ENCODE measurements at regions not wholly inside any gene's neighbourhood (a gene's known extent, or its start where the extent isn't known, plus 50 kb on each side); places are given as distances from the start of the nearest gene placed in this dataset.
A peak's percentile ranks its signal among the peaks of the same experiment; 100 is the strongest.

GRCh38 chr16:22425847-22426246, 51.4 kb upstream of the CDR2 start:
- in situ Hi-C loops (cut with MboI; ENCODE audit: low sequenced_read_pairs in 4 of 4) = no loop called here
- H3K27ac ChIP-seq = peak overlapping the region in 3 of 4 donors; percentile 83 to 94 (median 93)
- H3K4me3 ChIP-seq = peak overlapping the region in 1 of 4 donors; percentile 64
- intact Hi-C loops (cut with DNase I; ENCODE audit: low total_unique reads) = no loop called here
- peaks cover 0 to 38% of the 10 kb centered on the region in 2 donors for H3K36me3 ChIP-seq
- ATAC-seq (no peak), DNase-seq (no peak)
- peaks cover 17 to 19% of the 10 kb centered on the region in 2 donors for H3K4me1 ChIP-seq
- no peak for TF ChIP-seq POLR2A (IDR thresholded peaks at IDR 0.05)
- TF ChIP-seq, protein P1, sequence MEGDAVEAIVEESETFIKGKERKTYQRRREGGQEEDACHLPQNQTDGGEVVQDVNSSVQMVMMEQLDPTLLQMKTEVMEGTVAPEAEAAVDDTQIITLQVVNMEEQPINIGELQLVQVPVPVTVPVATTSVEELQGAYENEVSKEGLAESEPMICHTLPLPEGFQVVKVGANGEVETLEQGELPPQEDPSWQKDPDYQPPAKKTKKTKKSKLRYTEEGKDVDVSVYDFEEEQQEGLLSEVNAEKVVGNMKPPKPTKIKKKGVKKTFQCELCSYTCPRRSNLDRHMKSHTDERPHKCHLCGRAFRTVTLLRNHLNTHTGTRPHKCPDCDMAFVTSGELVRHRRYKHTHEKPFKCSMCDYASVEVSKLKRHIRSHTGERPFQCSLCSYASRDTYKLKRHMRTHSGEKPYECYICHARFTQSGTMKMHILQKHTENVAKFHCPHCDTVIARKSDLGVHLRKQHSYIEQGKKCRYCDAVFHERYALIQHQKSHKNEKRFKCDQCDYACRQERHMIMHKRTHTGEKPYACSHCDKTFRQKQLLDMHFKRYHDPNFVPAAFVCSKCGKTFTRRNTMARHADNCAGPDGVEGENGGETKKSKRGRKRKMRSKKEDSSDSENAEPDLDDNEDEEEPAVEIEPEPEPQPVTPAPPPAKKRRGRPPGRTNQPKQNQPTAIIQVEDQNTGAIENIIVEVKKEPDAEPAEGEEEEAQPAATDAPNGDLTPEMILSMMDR (IDR thresholded peaks at IDR 0.05 in 4 of 5, conservative IDR thresholded peaks at IDR 0.05 in 1 of 5) = no peak
- H3K27me3 ChIP-seq = no peaks in the 10 kb centered on the region
- no peaks in the 10 kb centered on the region for H3K9me3 ChIP-seq

DNA sequence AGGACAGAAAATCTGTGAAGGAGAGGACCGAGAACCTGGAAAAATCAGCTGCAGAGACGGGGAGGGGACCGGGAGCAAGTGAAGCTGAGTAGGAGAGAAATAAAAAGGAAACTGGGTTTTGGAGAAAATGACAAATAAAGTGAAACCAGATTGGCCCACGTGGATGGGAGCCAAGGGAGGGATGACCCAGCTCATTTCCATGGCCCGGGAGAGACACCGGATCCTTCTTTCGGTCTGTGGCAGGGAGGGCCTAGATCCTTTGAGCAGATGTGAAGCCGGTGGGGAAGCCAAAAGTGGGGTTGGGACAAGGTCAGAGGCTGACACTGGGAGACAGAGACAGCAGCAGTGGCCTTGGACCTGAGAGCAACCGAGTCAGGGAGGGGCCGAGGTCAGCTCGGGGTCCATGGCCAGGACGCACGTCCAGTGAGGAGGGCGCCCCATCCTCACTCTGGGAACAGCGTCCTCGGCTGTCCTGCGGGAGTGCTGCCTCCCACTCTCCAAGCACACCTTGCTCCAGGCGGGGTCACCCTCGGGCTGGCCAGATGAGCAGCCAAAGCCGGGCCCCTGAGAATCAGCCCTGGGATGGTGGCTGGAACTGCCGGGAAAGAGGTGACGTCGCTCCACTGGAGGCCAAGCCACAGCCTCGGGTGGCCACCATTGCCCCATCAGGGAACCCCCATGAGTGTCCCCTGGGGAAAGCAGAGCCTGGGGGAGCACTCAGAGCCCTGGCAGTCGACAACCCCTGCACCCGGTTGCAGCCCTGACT, 50.8 kb upstream of the CDR2 start:
- ATAC-seq (peak; percentile 57 to 87), DNase-seq (peak; percentile 36 to 85)
- Histone ChIP-seq H3K27me3 (no peaks in the 10 kb centered on the region), H3K9me3 (no peaks in the 10 kb centered on the region), H3K27ac (peak overlapping the region; percentile 80 to 94 (median 88)), H3K4me1 (peaks cover 17 to 19% of the 10 kb centered on the region in 2 donors), H3K36me3 (peaks cover 0 to 43% of the 10 kb centered on the region in 2 donors), H3K4me3 (peak overlapping the region; percentile 38 to 64 (median 49))
- intact Hi-C loops (cut with DNase I; ENCODE audit: low total_unique reads) (no loop called here), in situ Hi-C loops (cut with MboI; ENCODE audit: low sequenced_read_pairs in 4 of 4) (no loop called here)
- TF ChIP-seq, protein P1 (IDR thresholded peaks at IDR 0.05 in 4 of 5, conservative IDR thresholded peaks at IDR 0.05 in 1 of 5) = no peak
- no peak for TF ChIP-seq POLR2A (IDR thresholded peaks at IDR 0.05)

GRCh38 chr16:22424161-22424937, 49.9 kb upstream of the CDR2 start:
- peaks cover 0 to 41% of the 10 kb centered on the region in 2 donors for H3K36me3 ChIP-seq
- H3K9me3 ChIP-seq = no peaks in the 10 kb centered on the region
- peak overlapping the region; percentile 38 to 64 (median 49) for H3K4me3 ChIP-seq
- DNase-seq (peak; percentile 67 to 90), ATAC-seq (peak; percentile 91 to 92)
- in situ Hi-C loops (cut with MboI; ENCODE audit: low sequenced_read_pairs in 4 of 4) (no loop called here), intact Hi-C loops (cut with DNase I; ENCODE audit: low total_unique reads) (loop anchor here (5.0 kb wide), 2 partner anchors 52 to 102 kb away; partner anchors contain the start of gene CDR2)
- peak overlapping the region; percentile 80 to 94 (median 88) for H3K27ac ChIP-seq
- no peak for TF ChIP-seq POLR2A (IDR thresholded peaks at IDR 0.05)
- TF ChIP-seq, protein P1 (IDR thresholded peaks at IDR 0.05 in 4 of 5, conservative IDR thresholded peaks at IDR 0.05 in 1 of 5) = no peak
- peaks cover 17 to 19% of the 10 kb centered on the region in 2 donors for H3K4me1 ChIP-seq
- no peaks in the 10 kb centered on the region for H3K27me3 ChIP-seq
